Suprapubic skin (tissue), 4 donors: ENCODE measurements at regions not wholly inside any gene's neighbourhood (a gene's known extent, or its start where the extent isn't known, plus 50 kb on each side); places are given as distances from the start of the nearest gene placed in this dataset.

Source experiments
- DNase-seq, 2 donors: peaks; one replicate each; pipeline ENCODE4 v3.0.0-alpha.2; 2019; ENCODE audit warnings: low spot score in 2 of 2
- H3K27ac ChIP-seq: fragments of 200-600 bp; sonication (generic); one replicate; pipeline ENCODE4 v1.5.1; 2019
- H3K27me3 ChIP-seq: fragments of 200-600 bp; sonication (generic); one replicate; pipeline ENCODE4 v1.5.1; 2019
- H3K36me3 ChIP-seq: fragments of 200-600 bp; sonication (generic); one replicate; pipeline ENCODE4 v1.5.1; 2019
- H3K4me1 ChIP-seq: fragments of 200-600 bp; sonication (generic); one replicate; pipeline ENCODE4 v1.5.1; 2019
- H3K4me3 ChIP-seq: fragments of 200-600 bp; sonication (generic); one replicate; pipeline ENCODE4 v1.5.1; 2019; ENCODE audit warnings: mild to moderate bottlenecking
- H3K9me3 ChIP-seq: fragments of 200-600 bp; sonication (generic); one replicate; pipeline ENCODE4 v1.5.1; 2019
- EP300 ChIP-seq: sonication (generic); formaldehyde crosslinking; IDR thresholded peaks from one replicate; pipeline ENCODE4 v1.6.1; 2017; ENCODE audit warnings: antibody characterized with exemption
- POLR2A ChIP-seq, 2 donors: fragments of 450-650 bp; IDR thresholded peaks; one replicate each; pipeline ENCODE4 v1.6.1; 2017; ENCODE audit warnings: antibody characterized with exemption in 2 of 2, mild to moderate bottlenecking in 2 of 2, moderate library complexity in 2 of 2
- POLR2AphosphoS5 ChIP-seq, 3 donors: sonication (generic); formaldehyde crosslinking; IDR thresholded peaks; one replicate each; pipeline ENCODE4 v1.6.1; 2017; ENCODE audit warnings: antibody characterized with exemption in 3 of 3
- WGBS: methylation state at CpG from one replicate; pipeline ENCODE4 v1.1.5; 2018; 5-methylcytosine and 5-hydroxymethylcytosine counted together
- TF ChIP-seq, protein P1 (sequence below), 2 donors: fragments of 200-600 bp in 1 of 2; fragments of 450-650 bp in 1 of 2; sonication (generic) in 1 of 2; IDR thresholded peaks; one replicate each; pipeline ENCODE4 v1.5.1; 2016 to 2019; ENCODE audit warnings: antibody characterized with exemption in 2 of 2, mild to moderate bottlenecking in 1 of 2, moderate library complexity in 1 of 2

GRCh38 chr6:167663784-167664443, 162.8 kb upstream of the AFDN start:
- H3K4me3 ChIP-seq: no peak overlapping the region
- H3K27me3 ChIP-seq: peaks cover 25% of the 10 kb centered on the region
- no peaks in the 10 kb centered on the region for H3K9me3 ChIP-seq
- peak in 1 of 2 donors; percentile 30 for DNase-seq
- 77% methylated on average over 24 of the region's 24 CpGs for WGBS
- no peaks in the 10 kb centered on the region for H3K36me3 ChIP-seq
- no peak for TF ChIP-seq EP300
- no peak for TF ChIP-seq POLR2A (IDR thresholded peaks at IDR 0.05)
- no peak for TF ChIP-seq POLR2AphosphoS5 (IDR thresholded peaks at IDR 0.05)
- TF ChIP-seq, protein P1, sequence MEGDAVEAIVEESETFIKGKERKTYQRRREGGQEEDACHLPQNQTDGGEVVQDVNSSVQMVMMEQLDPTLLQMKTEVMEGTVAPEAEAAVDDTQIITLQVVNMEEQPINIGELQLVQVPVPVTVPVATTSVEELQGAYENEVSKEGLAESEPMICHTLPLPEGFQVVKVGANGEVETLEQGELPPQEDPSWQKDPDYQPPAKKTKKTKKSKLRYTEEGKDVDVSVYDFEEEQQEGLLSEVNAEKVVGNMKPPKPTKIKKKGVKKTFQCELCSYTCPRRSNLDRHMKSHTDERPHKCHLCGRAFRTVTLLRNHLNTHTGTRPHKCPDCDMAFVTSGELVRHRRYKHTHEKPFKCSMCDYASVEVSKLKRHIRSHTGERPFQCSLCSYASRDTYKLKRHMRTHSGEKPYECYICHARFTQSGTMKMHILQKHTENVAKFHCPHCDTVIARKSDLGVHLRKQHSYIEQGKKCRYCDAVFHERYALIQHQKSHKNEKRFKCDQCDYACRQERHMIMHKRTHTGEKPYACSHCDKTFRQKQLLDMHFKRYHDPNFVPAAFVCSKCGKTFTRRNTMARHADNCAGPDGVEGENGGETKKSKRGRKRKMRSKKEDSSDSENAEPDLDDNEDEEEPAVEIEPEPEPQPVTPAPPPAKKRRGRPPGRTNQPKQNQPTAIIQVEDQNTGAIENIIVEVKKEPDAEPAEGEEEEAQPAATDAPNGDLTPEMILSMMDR (IDR thresholded peaks at IDR 0.05): no peak
- no peaks in the 10 kb centered on the region for H3K4me1 ChIP-seq
- no peak overlapping the region for H3K27ac ChIP-seq

DNA sequence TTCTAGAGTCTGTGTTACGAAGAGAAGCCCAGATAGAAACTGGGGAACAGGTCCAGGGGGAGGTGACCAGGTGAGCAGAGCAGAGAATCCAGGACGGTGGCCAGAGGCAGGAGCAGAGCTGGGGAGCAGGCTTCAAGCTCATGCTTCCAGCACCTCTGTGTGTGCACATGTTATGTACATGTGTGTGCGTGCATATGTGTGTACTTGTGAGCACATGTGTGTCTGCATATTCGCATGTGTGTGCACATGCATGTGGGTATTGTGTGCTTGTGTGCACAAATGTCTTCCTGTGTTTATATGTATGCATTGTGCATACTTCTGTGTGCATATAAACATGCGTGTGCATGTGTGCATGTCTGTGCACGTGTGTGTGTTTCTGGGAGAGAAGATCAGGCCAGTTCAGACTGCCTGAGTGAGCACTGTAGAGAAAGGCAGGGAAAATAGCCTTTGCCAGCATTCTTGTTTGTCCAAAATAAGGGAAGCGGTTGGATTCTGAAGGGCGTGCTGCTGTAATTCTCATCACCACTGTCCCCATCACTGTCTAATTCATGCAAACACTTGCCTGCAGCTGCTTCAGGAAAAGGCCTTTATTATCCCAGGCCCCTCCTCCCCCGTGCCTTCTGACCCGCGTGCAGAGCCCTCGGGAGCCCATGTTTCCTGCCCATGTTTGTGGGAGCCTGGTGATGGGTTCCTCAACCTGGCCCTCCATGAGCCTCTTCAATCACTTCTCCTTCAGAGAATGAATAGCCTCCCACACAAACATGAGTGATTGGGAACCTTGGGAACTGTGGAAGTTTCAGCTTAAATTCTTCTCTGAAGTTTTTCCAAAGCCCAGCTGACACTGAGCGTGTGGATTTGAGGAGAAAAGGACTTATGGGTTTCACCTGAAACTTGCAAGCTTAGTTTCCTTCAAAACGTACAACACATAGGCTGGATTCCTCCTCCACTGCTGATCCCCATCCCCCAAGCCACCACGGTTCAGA, 161.7 kb upstream of the AFDN start:
- no peak for TF ChIP-seq EP300
- TF ChIP-seq POLR2AphosphoS5 (IDR thresholded peaks at IDR 0.05): no peak
- TF ChIP-seq, protein P1 (IDR thresholded peaks at IDR 0.05): no peak
- no peak for TF ChIP-seq POLR2A (IDR thresholded peaks at IDR 0.05)
- H3K36me3 ChIP-seq: no peaks in the 10 kb centered on the region
- no peaks in the 10 kb centered on the region for H3K9me3 ChIP-seq
- 60% methylated on average over 15 of the region's 15 CpGs for WGBS
- peaks cover 27% of the 10 kb centered on the region for H3K27me3 ChIP-seq
- no peaks in the 10 kb centered on the region for H3K4me1 ChIP-seq
- H3K4me3 ChIP-seq: no peak overlapping the region
- peak in 1 of 2 donors; percentile 30 for DNase-seq
- no peak overlapping the region for H3K27ac ChIP-seq

- 75% methylated on average over 19 of the region's 19 CpGs for WGBS
- Histone ChIP-seq H3K4me1 (no peaks in the 10 kb centered on the region), H3K36me3 (no peaks in the 10 kb centered on the region), H3K4me3 (no peak overlapping the region), H3K9me3 (no peaks in the 10 kb centered on the region), H3K27ac (no peak overlapping the region), H3K27me3 (peaks cover 27% of the 10 kb centered on the region)
- DNase-seq: peak in 1 of 2 donors; percentile 52
- TF ChIP-seq POLR2AphosphoS5 (IDR thresholded peaks at IDR 0.05): no peak
- TF ChIP-seq EP300: no peak
- TF ChIP-seq, protein P1 (IDR thresholded peaks at IDR 0.05): no peak
- no peak for TF ChIP-seq POLR2A (IDR thresholded peaks at IDR 0.05)
Measured at GRCh38 chr6:167665698-167666330, 160.9 kb upstream of the AFDN start.

- WGBS: 82% methylated on average over 20 of the region's 20 CpGs
- peaks cover 27% of the 10 kb centered on the region for H3K27me3 ChIP-seq
- H3K4me3 ChIP-seq: no peak overlapping the region
- no peaks in the 10 kb centered on the region for H3K4me1 ChIP-seq
- no peak overlapping the region for H3K27ac ChIP-seq
- H3K36me3 ChIP-seq: no peaks in the 10 kb centered on the region
- no peak for TF ChIP-seq POLR2AphosphoS5 (IDR thresholded peaks at IDR 0.05)
- no peak for TF ChIP-seq POLR2A (IDR thresholded peaks at IDR 0.05)
- TF ChIP-seq EP300: no peak
- TF ChIP-seq, protein P1 (IDR thresholded peaks at IDR 0.05): no peak
- H3K9me3 ChIP-seq: no peaks in the 10 kb centered on the region
- peak in 1 of 2 donors; percentile 39 for DNase-seq
Measured at GRCh38 chr6:167666571-167667203, 160.0 kb upstream of the AFDN start.
